Uterus (tissue), 3 donors: ENCODE measurements at regions not wholly inside any gene's neighbourhood (a gene's known extent, or its start where the extent isn't known, plus 50 kb on each side); places are given as distances from the start of the nearest gene placed in this dataset.

Experiments
- DNase-seq, 2 donors: peaks; one replicate each; pipeline ENCODE4 v3.0.0-alpha.2; 2019 to 2020
- H3K27ac ChIP-seq, 2 donors: fragments of 200-600 bp; sonication (generic); 1 replicate in 1 of 2; 2 replicates in 1 of 2; pipeline ENCODE4 v1.5.1; 2016 to 2018
- H3K27me3 ChIP-seq, 2 donors: fragments of 200-600 bp; sonication (generic); one replicate each; pipeline ENCODE4 v1.5.1; 2018 to 2019; ENCODE audit warnings: control low read depth in 1 of 2
- H3K36me3 ChIP-seq, 2 donors: fragments of 200-600 bp; sonication (generic); one replicate each; pipeline ENCODE4 v1.5.1; 2019; ENCODE audit warnings: control low read depth in 1 of 2
- H3K4me1 ChIP-seq, 2 donors: fragments of 200-600 bp; sonication (generic); one replicate each; pipeline ENCODE4 v1.5.1; 2018 to 2019; ENCODE audit warnings: control low read depth in 1 of 2
- H3K4me3 ChIP-seq, 2 donors: fragments of 200-600 bp; sonication (generic); 1 replicate in 1 of 2; 2 replicates in 1 of 2; pipeline ENCODE4 v1.5.1; 2018 to 2019; ENCODE audit warnings: mild to moderate bottlenecking in 1 of 2
- H3K9me3 ChIP-seq, 2 donors: fragments of 200-600 bp; sonication (generic); one replicate each; pipeline ENCODE4 v1.5.1; 2019; ENCODE audit warnings: control low read depth in 1 of 2
- CTCF ChIP-seq, 4 experiments: fragments of 200-600 bp in 2 of 4; fragments of 450-650 bp in 2 of 4; sonication (generic) in 2 of 4; IDR thresholded peaks; one replicate each; pipeline ENCODE4 v1.5.1; 2016 to 2019; ENCODE audit warnings: antibody characterized with exemption in 4 of 4, mild to moderate bottlenecking in 2 of 4, moderate library complexity in 1 of 4
- POLR2A ChIP-seq, 2 donors: fragments of 450-650 bp; IDR thresholded peaks; one replicate each; pipeline ENCODE4 v1.6.1; 2016; ENCODE audit warnings: antibody characterized with exemption in 2 of 2, mild to moderate bottlenecking in 1 of 2, moderate library complexity in 1 of 2
- intact Hi-C: fragments of 100-400 bp; cut with DNase I; formaldehyde crosslinking; loops from one replicate; pipeline ENCODE4 v1.15.1; 2023; ENCODE audit warnings: low total_unique reads
- donor health status: DM: yes; HTN: yes; CAD: no.

GRCh38 chr6:91632308-91632707, 1045.4 kb upstream of the MAP3K7 start:
- H3K27me3 ChIP-seq: no peaks in the 10 kb centered on the region
- H3K9me3 ChIP-seq: no peaks in the 10 kb centered on the region
- H3K4me3 ChIP-seq: no peak overlapping the region
- TF ChIP-seq POLR2A (IDR thresholded peaks at IDR 0.05) (no peak), CTCF (IDR thresholded peaks at IDR 0.05) (no peak)
- no peak for DNase-seq
- intact Hi-C loops: no loop called here
- no peaks in the 10 kb centered on the region for H3K36me3 ChIP-seq
- H3K4me1 ChIP-seq: no peaks in the 10 kb centered on the region
- H3K27ac ChIP-seq: no peak overlapping the region

GRCh38 chr6:91631227-91631626, 1044.4 kb upstream of the MAP3K7 start:
- DNase-seq: no peak
- TF ChIP-seq POLR2A (IDR thresholded peaks at IDR 0.05) (no peak), CTCF (IDR thresholded peaks at IDR 0.05) (no peak)
- H3K36me3 ChIP-seq: no peaks in the 10 kb centered on the region

GRCh38 chr6:91626911-91627310, 1040.0 kb upstream of the MAP3K7 start:
- H3K4me1 ChIP-seq: no peaks in the 10 kb centered on the region
- TF ChIP-seq CTCF (IDR thresholded peaks at IDR 0.05) (no peak), POLR2A (IDR thresholded peaks at IDR 0.05) (no peak)
- H3K9me3 ChIP-seq: no peaks in the 10 kb centered on the region

More at GRCh38 chr6:91631227-91631626, 1044.4 kb upstream of the MAP3K7 start:
- intact Hi-C loops: no loop called here
- Histone ChIP-seq H3K9me3 (no peaks in the 10 kb centered on the region), H3K4me1 (no peaks in the 10 kb centered on the region), H3K27me3 (no peaks in the 10 kb centered on the region), H3K4me3 (no peak overlapping the region), H3K27ac (no peak overlapping the region)

GRCh38 chr6:91613481-91613880, 1026.6 kb upstream of the MAP3K7 start:
- TF ChIP-seq POLR2A (IDR thresholded peaks at IDR 0.05): no peak
- TF ChIP-seq CTCF (IDR thresholded peaks at IDR 0.05): no peak
- intact Hi-C loops: no loop called here
- H3K36me3 ChIP-seq: no peaks in the 10 kb centered on the region
- DNase-seq: no peak
- H3K27ac ChIP-seq: no peak overlapping the region
- no peak overlapping the region for H3K4me3 ChIP-seq
- H3K9me3 ChIP-seq: no peaks in the 10 kb centered on the region
- H3K4me1 ChIP-seq: no peaks in the 10 kb centered on the region
- no peaks in the 10 kb centered on the region for H3K27me3 ChIP-seq

More at GRCh38 chr6:91626911-91627310, 1040.0 kb upstream of the MAP3K7 start:
- Histone ChIP-seq H3K4me3 (no peak overlapping the region), H3K27me3 (no peaks in the 10 kb centered on the region), H3K27ac (no peak overlapping the region), H3K36me3 (no peaks in the 10 kb centered on the region)
- DNase-seq: no peak
- intact Hi-C loops: no loop called here

- intact Hi-C loops: no loop called here
- Histone ChIP-seq H3K27ac (no peak overlapping the region), H3K9me3 (no peaks in the 10 kb centered on the region), H3K27me3 (no peaks in the 10 kb centered on the region), H3K36me3 (no peaks in the 10 kb centered on the region), H3K4me1 (no peaks in the 10 kb centered on the region), H3K4me3 (no peak overlapping the region)
- TF ChIP-seq CTCF (IDR thresholded peaks at IDR 0.05) (no peak), POLR2A (IDR thresholded peaks at IDR 0.05) (no peak)
- no peak for DNase-seq
Measured at GRCh38 chr6:91611190-91611589, 1024.3 kb upstream of the MAP3K7 start.
